ENCODE measurements at regions not wholly inside any gene's neighbourhood (a gene's known extent, or its start where the extent isn't known, plus 50 kb on each side); places are given as distances from the start of the nearest gene placed in this dataset.

DNA sequence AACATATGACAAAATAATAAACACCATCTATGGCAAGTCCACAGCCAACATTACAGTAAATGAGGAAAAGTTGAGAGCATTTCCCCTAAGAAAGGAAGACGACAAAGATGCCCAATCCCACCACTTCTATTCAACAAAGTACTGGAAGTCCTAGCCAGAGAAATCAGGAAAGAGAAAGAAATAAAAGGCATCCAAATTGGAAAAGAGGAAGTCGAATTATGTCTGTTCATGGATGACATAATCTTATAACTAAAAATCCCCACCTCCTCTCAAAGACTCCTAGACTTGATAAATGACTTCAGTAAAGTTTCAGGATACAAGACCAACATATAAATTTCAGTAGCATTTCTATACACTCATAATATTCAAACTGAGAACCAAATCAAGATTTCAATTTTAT is 288.5 kb upstream of the POT1 start:
- no peak for TF ChIP-seq PPARA (CRISPR knock-in tag; IDR thresholded peaks at IDR 0.05; ENCODE audit: borderline replicate concordance)
- no peak for TF ChIP-seq SNAI2 (CRISPR knock-in tag; IDR thresholded peaks at IDR 0.05)
- no peak for TF ChIP-seq PATZ1 (CRISPR knock-in tag; IDR thresholded peaks at IDR 0.05; ENCODE audit: borderline replicate concordance)
- no peak for TF ChIP-seq ZFP3 (CRISPR knock-in tag; IDR thresholded peaks at IDR 0.05)
- TF ChIP-seq ZNF70 (CRISPR knock-in tag; IDR thresholded peaks at IDR 0.05), result no peak
- TF ChIP-seq ZFP30 (CRISPR knock-in tag; IDR thresholded peaks at IDR 0.05), result no peak
- TF ChIP-seq, protein P1, sequence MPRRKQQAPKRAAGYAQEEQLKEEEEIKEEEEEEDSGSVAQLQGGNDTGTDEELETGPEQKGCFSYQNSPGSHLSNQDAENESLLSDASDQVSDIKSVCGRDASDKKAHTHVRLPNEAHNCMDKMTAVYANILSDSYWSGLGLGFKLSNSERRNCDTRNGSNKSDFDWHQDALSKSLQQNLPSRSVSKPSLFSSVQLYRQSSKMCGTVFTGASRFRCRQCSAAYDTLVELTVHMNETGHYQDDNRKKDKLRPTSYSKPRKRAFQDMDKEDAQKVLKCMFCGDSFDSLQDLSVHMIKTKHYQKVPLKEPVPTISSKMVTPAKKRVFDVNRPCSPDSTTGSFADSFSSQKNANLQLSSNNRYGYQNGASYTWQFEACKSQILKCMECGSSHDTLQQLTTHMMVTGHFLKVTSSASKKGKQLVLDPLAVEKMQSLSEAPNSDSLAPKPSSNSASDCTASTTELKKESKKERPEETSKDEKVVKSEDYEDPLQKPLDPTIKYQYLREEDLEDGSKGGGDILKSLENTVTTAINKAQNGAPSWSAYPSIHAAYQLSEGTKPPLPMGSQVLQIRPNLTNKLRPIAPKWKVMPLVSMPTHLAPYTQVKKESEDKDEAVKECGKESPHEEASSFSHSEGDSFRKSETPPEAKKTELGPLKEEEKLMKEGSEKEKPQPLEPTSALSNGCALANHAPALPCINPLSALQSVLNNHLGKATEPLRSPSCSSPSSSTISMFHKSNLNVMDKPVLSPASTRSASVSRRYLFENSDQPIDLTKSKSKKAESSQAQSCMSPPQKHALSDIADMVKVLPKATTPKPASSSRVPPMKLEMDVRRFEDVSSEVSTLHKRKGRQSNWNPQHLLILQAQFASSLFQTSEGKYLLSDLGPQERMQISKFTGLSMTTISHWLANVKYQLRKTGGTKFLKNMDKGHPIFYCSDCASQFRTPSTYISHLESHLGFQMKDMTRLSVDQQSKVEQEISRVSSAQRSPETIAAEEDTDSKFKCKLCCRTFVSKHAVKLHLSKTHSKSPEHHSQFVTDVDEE (CRISPR knock-in tag; IDR thresholded peaks at IDR 0.05), result no peak
